ENCODE measurements at regions not wholly inside any gene's neighbourhood (a gene's known extent, or its start where the extent isn't known, plus 50 kb on each side); places are given as distances from the start of the nearest gene placed in this dataset.

- 0 out of 5 replicates have a peak, but pooled peaks cover 0 to 9% of the 10 kb centered on the region in 2 experiments for H3K27me3 ChIP-seq (ENCODE audit: control insufficient read depth in 2 of 2, insufficient read depth in 2 of 2, low read length in 2 of 2)
- no peaks in the 10 kb centered on the region for H3K36me3 ChIP-seq (ENCODE audit: control insufficient read depth, insufficient read depth, low read length)
- H3K27ac ChIP-seq (ENCODE audit: extremely low read depth, low read depth, low read length): no peak overlapping the region
- no peaks in the 10 kb centered on the region for H3K4me1 ChIP-seq (replicated peaks in 1 of 2; ENCODE audit: control insufficient read depth in 2 of 2, insufficient read depth in 2 of 2, low read length in 2 of 2)
- no peak overlapping the region for H2AFZ ChIP-seq (ENCODE audit: low read depth, low read length)
- CTCF ChIA-PET (ENCODE audit: low intra/inter-chr PET ratio): no interaction called here
- intact Hi-C loops (cut with micrococcal nuclease): no loop called here
- H3K9ac ChIP-seq (ENCODE audit: insufficient read depth in 1 of 2, low read depth in 2 of 2, low read length in 2 of 2): no peak overlapping the region
- ATAC-seq (no peak), FAIRE-seq (no peak), DNase-seq (ENCODE audit: extremely low read depth in 1 of 4, low spot score in 3 of 4) (no peak)
- no peaks in the 10 kb centered on the region for H4K20me1 ChIP-seq (replicated peaks; ENCODE audit: control insufficient read depth, insufficient read depth, low read length)
- H3K79me2 ChIP-seq (ENCODE audit: control insufficient read depth, insufficient read depth, low read length): no peaks in the 10 kb centered on the region
- WGBS (ENCODE audit: insufficient coverage, low coverage, missing lambda C conversion rate): 0% methylated on average over 5 of the region's 5 CpGs
- no peak overlapping the region for H3K4me2 ChIP-seq (ENCODE audit: insufficient read depth, low read length)
- TF ChIP-seq DACH1 (IDR thresholded peaks at IDR 0.05; ENCODE audit: partially characterized antibody): no peak
- no TSS peak for BruUV-seq (replicated peaks)
- no peak overlapping the region for H3K4me3 ChIP-seq
- no peaks in the 10 kb centered on the region for H3K9me1 ChIP-seq (ENCODE audit: control insufficient read depth, insufficient read depth, low read length)
- in situ Hi-C loops (cut with MboI): no loop called here
- POLR2A ChIA-PET: no interaction called here
- no peaks in the 10 kb centered on the region for H3K9me3 ChIP-seq (replicated peaks; ENCODE audit: control insufficient read depth, insufficient read depth, low read depth, low read length)
Measured at GRCh38 chr11:135004495-135004894, 592.5 kb upstream of the B3GAT1 start.

DNA sequence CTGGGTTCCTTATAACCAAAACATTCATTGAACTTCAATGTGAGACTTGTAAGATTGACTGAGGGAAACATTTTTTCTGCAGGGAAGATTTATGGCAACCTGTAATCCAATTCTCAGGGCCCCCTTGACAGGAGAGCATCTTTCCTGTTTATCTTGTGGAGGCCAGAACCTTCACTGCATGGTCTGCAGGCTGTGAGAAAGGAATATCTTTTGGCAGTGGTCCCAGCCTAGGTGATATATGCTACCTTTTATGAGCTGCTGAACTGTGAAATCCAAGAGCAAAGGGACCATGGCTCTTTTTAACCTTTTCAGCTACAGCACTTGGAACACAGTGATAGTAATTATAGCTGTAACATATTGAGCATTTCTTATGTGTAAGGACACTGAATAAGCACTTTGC is 590.2 kb upstream of the B3GAT1 start:
- POLR2A ChIA-PET: interaction anchor here (0.6 kb wide), 1 partner anchor 820 kb away, joined by 3 read pairs; no protein-coding TSS in a partner anchor
- no peaks in the 10 kb centered on the region for H4K20me1 ChIP-seq (replicated peaks; ENCODE audit: control insufficient read depth, insufficient read depth, low read length)
- FAIRE-seq (no peak), ATAC-seq (no peak), DNase-seq (ENCODE audit: extremely low read depth in 1 of 4, low spot score in 3 of 4) (no peak)
- no peak overlapping the region for H3K27ac ChIP-seq (ENCODE audit: extremely low read depth, low read depth, low read length)
- H3K4me3 ChIP-seq: no peak overlapping the region
- H3K9ac ChIP-seq (ENCODE audit: insufficient read depth in 1 of 2, low read depth in 2 of 2, low read length in 2 of 2): no peak overlapping the region
- no peaks in the 10 kb centered on the region for H3K9me3 ChIP-seq (replicated peaks; ENCODE audit: control insufficient read depth, insufficient read depth, low read depth, low read length)
- H3K4me1 ChIP-seq (replicated peaks in 1 of 2; ENCODE audit: control insufficient read depth in 2 of 2, insufficient read depth in 2 of 2, low read length in 2 of 2): no peaks in the 10 kb centered on the region; a peak in 1 of 5 replicates
- CTCF ChIA-PET (ENCODE audit: low intra/inter-chr PET ratio): no interaction called here
- no peak overlapping the region for H3K4me2 ChIP-seq (ENCODE audit: insufficient read depth, low read length)
- H3K9me1 ChIP-seq (ENCODE audit: control insufficient read depth, insufficient read depth, low read length): no peaks in the 10 kb centered on the region
- intact Hi-C loops (cut with micrococcal nuclease): no loop called here
- H2AFZ ChIP-seq (ENCODE audit: low read depth, low read length): no peak overlapping the region
- no TSS peak for BruUV-seq (replicated peaks)
- no peaks in the 10 kb centered on the region for H3K79me2 ChIP-seq (ENCODE audit: control insufficient read depth, insufficient read depth, low read length)
- in situ Hi-C loops (cut with MboI): no loop called here
- 0 out of 5 replicates have a peak, but pooled peaks cover 0 to 9% of the 10 kb centered on the region in 2 experiments for H3K27me3 ChIP-seq (ENCODE audit: control insufficient read depth in 2 of 2, insufficient read depth in 2 of 2, low read length in 2 of 2)
- H3K36me3 ChIP-seq (ENCODE audit: control insufficient read depth, insufficient read depth, low read length): no peaks in the 10 kb centered on the region
- TF ChIP-seq NFXL1 (CRISPR knock-in tag; IDR thresholded peaks at IDR 0.05): no peak
- TF ChIP-seq HMGN3 (IDR thresholded peaks at IDR 0.05; ENCODE audit: borderline replicate concordance, extremely low read depth, insufficient read length, low read depth, low read length): no peak
- TF ChIP-seq, protein P1, sequence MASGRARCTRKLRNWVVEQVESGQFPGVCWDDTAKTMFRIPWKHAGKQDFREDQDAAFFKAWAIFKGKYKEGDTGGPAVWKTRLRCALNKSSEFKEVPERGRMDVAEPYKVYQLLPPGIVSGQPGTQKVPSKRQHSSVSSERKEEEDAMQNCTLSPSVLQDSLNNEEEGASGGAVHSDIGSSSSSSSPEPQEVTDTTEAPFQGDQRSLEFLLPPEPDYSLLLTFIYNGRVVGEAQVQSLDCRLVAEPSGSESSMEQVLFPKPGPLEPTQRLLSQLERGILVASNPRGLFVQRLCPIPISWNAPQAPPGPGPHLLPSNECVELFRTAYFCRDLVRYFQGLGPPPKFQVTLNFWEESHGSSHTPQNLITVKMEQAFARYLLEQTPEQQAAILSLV (tag; IDR thresholded peaks at IDR 0.05): no peak
- TF ChIP-seq TAL1 (IDR thresholded peaks at IDR 0.05): no peak
- TF ChIP-seq MAFF (IDR thresholded peaks at IDR 0.05; ENCODE audit: low read length): no peak
- no peak for TF ChIP-seq ELF4 (CRISPR knock-in tag; IDR thresholded peaks at IDR 0.05)
- no peak for TF ChIP-seq SIX5 (IDR thresholded peaks at IDR 0.05; ENCODE audit: borderline replicate concordance in 1 of 2, insufficient read depth in 1 of 2, low read depth in 1 of 2, low read length in 2 of 2)
- no peak for TF ChIP-seq MXI1 (IDR thresholded peaks at IDR 0.05; ENCODE audit: low read depth, low read length)
- TF ChIP-seq FOXM1 (IDR thresholded peaks at IDR 0.05; ENCODE audit: low read depth): no peak
- TF ChIP-seq FOXM1 (CRISPR knock-in tag; IDR thresholded peaks at IDR 0.05; ENCODE audit: low read depth): no peak
- TF ChIP-seq MEF2A (IDR thresholded peaks at IDR 0.05; ENCODE audit: control insufficient read depth, low read depth, low read length): no peak
- no peak for TF ChIP-seq TCFL5 (CRISPR knock-in tag; conservative IDR thresholded peaks at IDR 0.05)
- no peak for TF ChIP-seq ZNF57 (CRISPR knock-in tag; IDR thresholded peaks at IDR 0.05)
